Endothelial cell of umbilical vein (primary cell): ENCODE measurements at regions not wholly inside any gene's neighbourhood (a gene's known extent, or its start where the extent isn't known, plus 50 kb on each side); places are given as distances from the start of the nearest gene placed in this dataset.
A peak's percentile ranks its signal among the peaks of the same experiment; 100 is the strongest.

Experiments
- BruUV-seq: library from RNA; stranded (reverse); fragments of 400-500 nt; replicated peaks from 2 replicates; lab custom pipeline; 2021; lab: Mats Ljungman, UMichigan
- CTCF ChIA-PET: fragments of 300-600, 350-600 bp; sonication (Branson Sonifier 250); formaldehyde crosslinking; loops from one replicate; lab custom pipeline; 2021; ENCODE audit warnings: antibody characterized with exemption, inconsistent platforms; lab: Charles Lee
- POLR2A ChIA-PET: fragments of 300-600, 350-600 bp; sonication (Branson Sonifier 250); formaldehyde crosslinking; loops from one replicate; lab custom pipeline; 2021; ENCODE audit warnings: antibody characterized with exemption, inconsistent platforms; lab: Charles Lee
- DNase-seq: peaks from one replicate; pipeline ENCODE4 v3.0.0-alpha.2; 2011; ENCODE audit warnings: low read depth, low spot score
- FAIRE-seq: peaks from 2 replicates; lab custom pipeline; 2011; peaks lifted over from hg19 to GRCh38; lab: Jason Lieb, UNC
- H2AFZ ChIP-seq: 2 replicates; pipeline ENCODE4 v1.6.0; 2012; ENCODE audit warnings: low read depth, low read length, control low read depth, inconsistent platforms
- H3K27ac ChIP-seq: 2 replicates; pipeline ENCODE4 v1.5.1; 2011; ENCODE audit warnings: low read depth, mild to moderate bottlenecking, control low read depth, low read length, moderate library complexity; ENCODE audit not compliant: insufficient read depth
- H3K27me3 ChIP-seq, 2 experiments: 2 replicates each; pipeline versions ENCODE4 v1.6.0 to v1.6.1; 2011; ENCODE audit warnings: low read length in 2 of 2, mixed read lengths in 1 of 2; ENCODE audit not compliant: control insufficient read depth in 2 of 2, insufficient read depth in 2 of 2
- H3K36me3 ChIP-seq, 2 experiments: 2 replicates in 1 of 2; 3 replicates in 1 of 2; pipeline ENCODE4 v1.5.1; 2011; ENCODE audit warnings: low read length in 2 of 2, mild to moderate bottlenecking in 1 of 2, moderate library complexity in 1 of 2; ENCODE audit not compliant: control insufficient read depth in 2 of 2, insufficient read depth in 2 of 2; ENCODE audit errors: extremely low read depth in 1 of 2
- H3K4me1 ChIP-seq: 3 replicates; pipeline ENCODE4 v1.5.1; 2011; ENCODE audit warnings: mild to moderate bottlenecking, low read length; ENCODE audit not compliant: control insufficient read depth, insufficient read depth; ENCODE audit errors: extremely low read depth
- H3K4me2 ChIP-seq: 2 replicates; pipeline ENCODE4 v1.6.1; 2011; ENCODE audit warnings: low read length, control low read depth, mixed read lengths; ENCODE audit not compliant: insufficient read depth
- H3K4me3 ChIP-seq, 3 experiments: fragments of 200-600 bp in 1 of 3; sonication (generic), shearing (Covaris generic) in 1 of 3; replicated peaks in 1 of 3; 2 replicates each; pipeline ENCODE4 v1.5.1; 2011 to 2016; ENCODE audit warnings: control low read depth in 3 of 3, low read length in 3 of 3, mild to moderate bottlenecking in 2 of 3, inconsistent platforms in 1 of 3, low read depth in 1 of 3, moderate library complexity in 1 of 3; ENCODE audit not compliant: insufficient read depth in 1 of 3
- H3K79me2 ChIP-seq: 2 replicates; pipeline ENCODE4 v1.6.0; 2012; ENCODE audit warnings: low read length, inconsistent platforms; ENCODE audit not compliant: control insufficient read depth, insufficient read depth
- H3K9ac ChIP-seq: replicated peaks from 2 replicates; pipeline ENCODE3; 2011; ENCODE audit warnings: low read length, control low read depth; ENCODE audit not compliant: insufficient read depth; ENCODE audit errors: extremely low read depth
- H3K9me1 ChIP-seq: replicated peaks from 3 replicates; pipeline ENCODE4 v1.6.0; 2011; ENCODE audit warnings: mild to moderate bottlenecking, low read length; ENCODE audit not compliant: control insufficient read depth, insufficient read depth; ENCODE audit errors: extremely low read depth
- H3K9me3 ChIP-seq: replicated peaks from 2 replicates; pipeline ENCODE4 v1.5.1; 2012; ENCODE audit warnings: low read length, inconsistent platforms; ENCODE audit not compliant: control insufficient read depth, insufficient read depth
- H4K20me1 ChIP-seq: replicated peaks from 2 replicates; pipeline ENCODE3; 2011; ENCODE audit warnings: mild to moderate bottlenecking, low read length; ENCODE audit not compliant: control insufficient read depth, insufficient read depth; ENCODE audit errors: extremely low read depth
- CTCF ChIP-seq, 2 donors: IDR thresholded peaks; 1 replicate in 1 of 2; 2 replicates in 1 of 2; pipeline ENCODE4 v1.5.1; 2011; ENCODE audit warnings: low read length in 2 of 2, mild to moderate bottlenecking in 2 of 2, moderate library complexity in 2 of 2, control low read depth in 1 of 2, inconsistent platforms in 1 of 2, low read depth in 1 of 2; ENCODE audit not compliant: insufficient read depth in 1 of 2; ENCODE audit errors: extremely low read depth in 1 of 2
- EZH2 ChIP-seq: IDR thresholded peaks from 2 replicates; pipeline ENCODE4 v1.6.1; 2012; ENCODE audit warnings: borderline replicate concordance, low read depth, mild to moderate bottlenecking, moderate library complexity, low read length, inconsistent platforms; ENCODE audit not compliant: severe bottlenecking
- FOS ChIP-seq: IDR thresholded peaks from 2 replicates; pipeline ENCODE4 v1.6.1; 2011; ENCODE audit warnings: mild to moderate bottlenecking, low read length, moderate library complexity, borderline replicate concordance; ENCODE audit not compliant: insufficient read depth
- GATA2 ChIP-seq: IDR thresholded peaks from 2 replicates; pipeline ENCODE4 v1.7.0; 2011; ENCODE audit warnings: low read depth, mild to moderate bottlenecking, moderate library complexity, mixed read lengths, low read length; ENCODE audit not compliant: insufficient read length, insufficient read depth
- JUN ChIP-seq: IDR thresholded peaks from 2 replicates; pipeline ENCODE4 v1.6.1; 2011; ENCODE audit warnings: borderline replicate concordance, low read depth; ENCODE audit not compliant: insufficient read length, insufficient read depth
- MYC ChIP-seq: IDR thresholded peaks from one replicate; pipeline ENCODE4 v1.6.1; 2011; ENCODE audit warnings: mild to moderate bottlenecking, low read depth, low read length
- POLR2A ChIP-seq: IDR thresholded peaks from 2 replicates; pipeline ENCODE4 v1.6.1; 2012; ENCODE audit warnings: low read depth, mild to moderate bottlenecking, control low read depth, low read length
- POLR2AphosphoS5 ChIP-seq: IDR thresholded peaks from 2 replicates; pipeline ENCODE4 v1.6.1; 2012; ENCODE audit warnings: low read depth, mild to moderate bottlenecking, control low read depth, low read length, moderate library complexity; ENCODE audit not compliant: insufficient read depth
- dilution Hi-C: fragments of 300-500 bp; cut with MboI; formaldehyde crosslinking; loops from one replicate; pipeline ENCODE4 v1.15.0; 2019; ENCODE audit warnings: low sequenced_read_pairs; ENCODE audit not compliant: extremely low pct_ligation_motif_present
- intact Hi-C: fragments of 100-400 bp; cut with micrococcal nuclease; formaldehyde crosslinking; loops from one replicate; pipeline ENCODE4 v1.10.0; 2022
- TF ChIP-seq, protein P1 (sequence below): IDR thresholded peaks from 2 replicates; pipeline ENCODE4 v1.6.1; 2011; ENCODE audit not compliant: insufficient read depth, insufficient read length

DNA sequence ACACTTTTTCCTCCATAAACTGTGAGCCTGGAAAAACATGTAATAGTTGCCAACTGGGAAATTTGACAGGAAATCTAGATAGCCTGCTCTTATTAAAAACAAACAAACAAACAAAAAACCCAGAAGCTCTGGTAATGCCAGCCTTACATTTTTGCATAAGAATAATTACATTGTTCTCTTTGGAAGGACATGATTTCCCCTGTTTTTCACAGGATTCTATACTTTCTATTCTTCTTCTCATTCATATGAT lies 137.9 kb downstream of the AEBP2 start:
- CTCF ChIA-PET, result interaction anchor here (0.7 to 1.7 kb wide), 3 partner anchors 13 to 1025 kb away, joined by 3 to 8 read pairs (median 4); no protein-coding TSS in a partner anchor
- H3K79me2 ChIP-seq, result no peaks in the 10 kb centered on the region
- no peak overlapping the region for H2AFZ ChIP-seq
- POLR2A ChIA-PET, result no interaction called here
- dilution Hi-C loops (no loop called here), intact Hi-C loops (loop anchor here (2.0 to 10.0 kb wide), 5 partner anchors 135 to 792 kb away; partner anchors contain the start of gene PDE3A)
- TF ChIP-seq POLR2A, result no peak
- no peak for TF ChIP-seq FOS
- TF ChIP-seq JUN, result no peak
- no peak for TF ChIP-seq CTCF (IDR thresholded peaks at IDR 0.05; ENCODE audit: extremely low read depth in 1 of 2, insufficient read depth in 1 of 2, low read depth in 1 of 2, low read length in 2 of 2)
- TF ChIP-seq MYC, result no peak
- no peak for TF ChIP-seq POLR2AphosphoS5
- TF ChIP-seq, protein P1, sequence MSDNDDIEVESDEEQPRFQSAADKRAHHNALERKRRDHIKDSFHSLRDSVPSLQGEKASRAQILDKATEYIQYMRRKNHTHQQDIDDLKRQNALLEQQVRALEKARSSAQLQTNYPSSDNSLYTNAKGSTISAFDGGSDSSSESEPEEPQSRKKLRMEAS, result no peak
- TF ChIP-seq EZH2, result no peak
- TF ChIP-seq GATA2, result no peak
- FAIRE-seq (no peak), DNase-seq (peak; percentile 76)
- peak overlapping the region; percentile 33 for H3K9ac ChIP-seq
- no peaks in the 10 kb centered on the region for H4K20me1 ChIP-seq
- H3K4me1 ChIP-seq, result peaks cover 46% of the 10 kb centered on the region
- BruUV-seq, result no TSS peak
- no peaks in the 10 kb centered on the region for H3K36me3 ChIP-seq
- H3K9me3 ChIP-seq, result no peaks in the 10 kb centered on the region
- no peaks in the 10 kb centered on the region for H3K9me1 ChIP-seq
- H3K4me3 ChIP-seq, result no peak overlapping the region
- H3K27me3 ChIP-seq, result no peaks in the 10 kb centered on the region
- peak overlapping the region; percentile 98 for H3K27ac ChIP-seq
- H3K4me2 ChIP-seq, result peak overlapping the region; percentile 12
